ENCODE measurements at regions not wholly inside any gene's neighbourhood (a gene's known extent, or its start where the extent isn't known, plus 50 kb on each side); places are given as distances from the start of the nearest gene placed in this dataset.
A peak's percentile ranks its signal among the peaks of the same experiment; 100 is the strongest.
"Not testable (repeated sequence)": the region's sequence is repeated elsewhere in the genome, so short reads cannot be mapped to it uniquely, and the experiment has no call there.

DNA sequence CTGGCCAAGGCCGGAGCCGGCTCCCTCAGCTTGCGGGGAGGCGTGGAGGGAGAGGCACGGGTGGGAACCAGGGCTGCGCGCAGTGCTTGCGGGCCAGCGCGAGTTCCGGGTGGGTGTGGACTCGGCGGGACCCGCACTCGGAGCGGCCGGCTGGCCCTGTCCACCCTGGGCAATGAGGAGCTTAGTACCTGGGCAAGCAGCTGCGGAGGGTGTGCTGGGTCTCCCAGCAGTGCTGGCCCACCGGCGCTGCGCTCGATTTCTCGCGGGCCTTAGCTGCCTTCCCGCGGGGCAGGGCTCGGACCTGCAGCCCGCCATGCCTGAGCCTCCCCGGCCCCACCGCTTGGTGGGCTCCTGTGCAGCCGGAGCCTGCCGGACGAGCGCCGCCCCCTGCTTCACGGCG, 91.4 kb upstream of the MAN1A1 start:
- DNase-seq (ENCODE audit: extremely low read depth, low read depth), result no peak
- TF ChIP-seq, protein P1, sequence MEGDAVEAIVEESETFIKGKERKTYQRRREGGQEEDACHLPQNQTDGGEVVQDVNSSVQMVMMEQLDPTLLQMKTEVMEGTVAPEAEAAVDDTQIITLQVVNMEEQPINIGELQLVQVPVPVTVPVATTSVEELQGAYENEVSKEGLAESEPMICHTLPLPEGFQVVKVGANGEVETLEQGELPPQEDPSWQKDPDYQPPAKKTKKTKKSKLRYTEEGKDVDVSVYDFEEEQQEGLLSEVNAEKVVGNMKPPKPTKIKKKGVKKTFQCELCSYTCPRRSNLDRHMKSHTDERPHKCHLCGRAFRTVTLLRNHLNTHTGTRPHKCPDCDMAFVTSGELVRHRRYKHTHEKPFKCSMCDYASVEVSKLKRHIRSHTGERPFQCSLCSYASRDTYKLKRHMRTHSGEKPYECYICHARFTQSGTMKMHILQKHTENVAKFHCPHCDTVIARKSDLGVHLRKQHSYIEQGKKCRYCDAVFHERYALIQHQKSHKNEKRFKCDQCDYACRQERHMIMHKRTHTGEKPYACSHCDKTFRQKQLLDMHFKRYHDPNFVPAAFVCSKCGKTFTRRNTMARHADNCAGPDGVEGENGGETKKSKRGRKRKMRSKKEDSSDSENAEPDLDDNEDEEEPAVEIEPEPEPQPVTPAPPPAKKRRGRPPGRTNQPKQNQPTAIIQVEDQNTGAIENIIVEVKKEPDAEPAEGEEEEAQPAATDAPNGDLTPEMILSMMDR (IDR thresholded peaks at IDR 0.05; ENCODE audit: low read depth, low read length), result no peak

DNA sequence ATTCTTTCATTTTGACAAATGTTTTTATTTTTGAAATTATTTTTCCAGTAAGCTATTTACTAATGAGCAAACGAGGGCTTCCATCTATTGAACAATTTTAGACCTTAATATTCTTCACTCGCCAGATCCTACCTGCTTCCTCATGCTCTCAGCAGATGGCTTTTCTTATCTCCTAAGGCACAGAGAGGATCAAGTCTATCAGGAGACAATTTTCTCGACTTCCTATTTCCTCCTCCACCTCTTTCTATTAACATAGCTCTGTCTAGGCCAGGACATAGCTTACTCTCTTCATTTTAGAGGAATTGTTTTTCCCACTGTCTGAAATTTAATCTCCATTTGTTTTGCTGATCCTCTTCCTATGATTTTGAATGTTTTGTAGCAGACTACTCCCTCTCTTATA, 87.0 kb upstream of the MAN1A1 start:
- DNase-seq (ENCODE audit: extremely low read depth, low read depth), result no peak
- TF ChIP-seq, protein P1 (IDR thresholded peaks at IDR 0.05; ENCODE audit: low read depth, low read length), result no peak

GRCh38 chr6:119431799-119432198, 82.2 kb upstream of the MAN1A1 start:
- TF ChIP-seq, protein P1 (IDR thresholded peaks at IDR 0.05; ENCODE audit: low read depth, low read length), result no peak
- DNase-seq (ENCODE audit: extremely low read depth, low read depth), result no peak

- no peak for DNase-seq (ENCODE audit: extremely low read depth, low read depth)
- TF ChIP-seq, protein P1 (IDR thresholded peaks at IDR 0.05; ENCODE audit: low read depth, low read length), result no peak
Measured at GRCh38 chr6:119430805-119431204, 81.2 kb upstream of the MAN1A1 start.

DNA sequence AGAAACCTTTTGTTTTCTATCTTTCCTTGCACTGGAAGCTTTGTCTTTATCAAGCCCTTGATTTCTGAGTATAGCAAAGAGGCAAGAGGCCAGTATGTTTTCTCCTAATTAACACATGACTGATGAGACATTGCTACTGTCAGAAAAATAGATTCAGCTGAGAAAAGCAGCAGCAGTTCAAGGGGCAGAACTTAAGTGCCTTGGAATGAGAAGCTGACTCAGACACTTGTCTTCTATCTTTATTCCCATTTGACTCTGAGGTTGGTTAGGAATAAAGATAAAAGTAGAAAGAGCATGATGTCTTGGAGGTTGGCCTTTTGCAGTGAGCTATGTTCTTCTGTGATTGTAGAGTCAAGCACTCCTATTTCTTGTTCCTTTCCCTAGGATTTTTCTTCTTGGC, 79.1 kb upstream of the MAN1A1 start:
- DNase-seq (ENCODE audit: extremely low read depth, low read depth), result no peak
- TF ChIP-seq, protein P1 (IDR thresholded peaks at IDR 0.05; ENCODE audit: low read depth, low read length), result no peak

GRCh38 chr6:119426619-119427018, 77.1 kb upstream of the MAN1A1 start:
- TF ChIP-seq, protein P1 (IDR thresholded peaks at IDR 0.05; ENCODE audit: low read depth, low read length), result no peak
- peak; percentile 15 for DNase-seq (ENCODE audit: extremely low read depth, low read depth)

DNA sequence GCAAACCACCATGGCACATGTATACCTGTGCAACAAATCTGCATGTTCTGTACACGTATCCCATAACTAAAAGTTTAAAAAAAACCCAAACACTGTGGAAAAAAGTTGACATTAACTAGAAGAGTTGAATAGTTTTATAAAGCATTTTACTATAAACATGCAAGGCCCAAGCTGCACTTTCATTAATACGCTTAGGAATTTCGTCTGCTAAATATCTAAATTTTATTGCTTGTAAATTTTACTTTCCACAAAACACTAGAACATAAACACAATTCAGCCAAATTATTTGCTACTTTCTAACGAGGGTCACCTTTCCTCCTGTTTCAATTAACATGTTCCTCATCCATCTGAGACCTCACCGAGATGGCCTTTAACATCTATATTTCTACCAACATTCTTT, 74.4 kb upstream of the MAN1A1 start:
- TF ChIP-seq, protein P1 (IDR thresholded peaks at IDR 0.05; ENCODE audit: low read depth, low read length), result no peak
- no peak for DNase-seq (ENCODE audit: extremely low read depth, low read depth)

- DNase-seq (ENCODE audit: extremely low read depth, low read depth), result not testable (repeated sequence)
Measured at GRCh38 chr6:119418084-119418483, 68.5 kb upstream of the MAN1A1 start.

Data from AG09319 (cell line).